Sigmoid colon (tissue), 6 donors: ENCODE measurements at regions not wholly inside any gene's neighbourhood (a gene's known extent, or its start where the extent isn't known, plus 50 kb on each side); places are given as distances from the start of the nearest gene placed in this dataset.
"Not testable (repeated sequence)": the region's sequence is repeated elsewhere in the genome, so short reads cannot be mapped to it uniquely, and the experiment has no call there.

Experiments used
- DNase-seq: peaks from one replicate; pipeline ENCODE4 v3.0.0-alpha.2; 2019
- H3K27ac ChIP-seq, 4 donors: fragments of 200-600 bp; sonication (generic); one replicate each; pipeline ENCODE4 v1.5.1; 2016 to 2019; ENCODE audit warnings: mild to moderate bottlenecking in 1 of 4
- H3K27me3 ChIP-seq, 3 donors: fragments of 200-600 bp; sonication (generic); one replicate each; pipeline ENCODE4 v1.5.1; 2019; ENCODE audit warnings: mild to moderate bottlenecking in 1 of 3
- H3K36me3 ChIP-seq, 4 donors: fragments of 200-600 bp; sonication (generic); one replicate each; pipeline ENCODE4 v1.5.1; 2016 to 2019
- H3K4me1 ChIP-seq, 4 donors: fragments of 200-600 bp; sonication (generic); one replicate each; pipeline ENCODE4 v1.5.1; 2017 to 2019
- H3K4me3 ChIP-seq, 4 donors: fragments of 200-600 bp; sonication (generic); one replicate each; pipeline ENCODE4 v1.5.1; 2017 to 2019; ENCODE audit warnings: mild to moderate bottlenecking in 2 of 4, moderate library complexity in 1 of 4
- H3K9me3 ChIP-seq, 4 donors: fragments of 200-600 bp in 3 of 4; sonication (generic) in 3 of 4; one replicate each; pipeline versions ENCODE4 v1.5.1 to v1.6.1; 2013 to 2019
- EP300 ChIP-seq, 4 donors: sonication (generic); formaldehyde crosslinking; IDR thresholded peaks; one replicate each; pipeline ENCODE4 v1.6.1; 2017; ENCODE audit warnings: antibody characterized with exemption in 4 of 4
- POLR2A ChIP-seq, 2 donors: fragments of 450-650 bp; IDR thresholded peaks; one replicate each; pipeline ENCODE4 v1.6.1; 2016; ENCODE audit warnings: antibody characterized with exemption in 2 of 2, mild to moderate bottlenecking in 2 of 2, moderate library complexity in 2 of 2
- POLR2AphosphoS5 ChIP-seq, 4 donors: sonication (generic); formaldehyde crosslinking; IDR thresholded peaks; one replicate each; pipeline ENCODE4 v1.6.1; 2017; ENCODE audit warnings: antibody characterized with exemption in 4 of 4
- WGBS, 2 donors: extraction: QIAGEN DNeasy Blood & Tissue Kit; methylation state at CpG; one replicate each; pipeline ENCODE4 v1.1.7; 2013; 5-methylcytosine and 5-hydroxymethylcytosine counted together
- intact Hi-C: fragments of 100-400 bp; cut with DNase I; formaldehyde crosslinking; loops from one replicate; pipeline ENCODE4 v1.15.1; 2023
- TF ChIP-seq, protein P1 (sequence below), 4 experiments: fragments of 450-650 bp in 3 of 4; fragments of 200-600 bp in 1 of 4; IDR thresholded peaks; one replicate each; pipeline ENCODE4 v1.5.1; 2016 to 2019; ENCODE audit warnings: antibody characterized with exemption in 4 of 4, mild to moderate bottlenecking in 3 of 4, moderate library complexity in 2 of 4
- donor health status: healthy with polysubstance abuse.
- donor health status: healthy.

DNA sequence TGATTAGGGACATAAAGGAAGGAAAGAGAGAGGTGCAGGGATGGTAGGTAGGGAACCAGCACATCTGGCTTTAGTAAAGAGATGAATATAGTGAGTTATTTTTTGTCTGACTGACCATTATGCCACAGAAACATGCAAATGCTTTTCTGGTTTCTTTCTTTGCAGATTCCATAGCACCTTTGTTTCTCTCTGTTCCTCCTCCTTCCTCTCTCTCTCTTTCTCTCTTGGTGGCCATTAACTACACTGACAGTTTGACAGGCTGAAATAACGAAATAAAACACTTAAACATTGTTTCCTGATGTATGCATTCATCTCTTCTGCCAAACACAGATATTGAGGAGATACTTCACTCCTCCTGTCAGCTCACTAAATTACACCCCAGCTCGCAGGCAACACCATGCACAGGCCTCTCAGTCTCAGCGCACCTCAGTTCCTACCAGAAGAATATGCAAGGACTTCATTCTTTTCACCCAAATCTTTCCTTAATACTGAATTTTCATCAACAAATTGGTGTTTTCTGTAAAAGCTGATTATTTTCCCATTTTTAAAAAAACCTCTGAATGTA lies 406.9 kb upstream of the SOX5 start:
- Histone ChIP-seq H3K9me3 (no peaks in the 10 kb centered on the region), H3K27ac (no peak overlapping the region), H3K4me1 (no peaks in the 10 kb centered on the region), H3K27me3 (no peaks in the 10 kb centered on the region), H3K4me3 (no peak overlapping the region), H3K36me3 (no peaks in the 10 kb centered on the region)
- 74 to 83% methylated on average over 3 of the region's 3 CpGs for WGBS, 2 donors
- DNase-seq, result no peak
- intact Hi-C loops, result no loop called here
- TF ChIP-seq POLR2AphosphoS5 (IDR thresholded peaks at IDR 0.05), result no peak

DNA sequence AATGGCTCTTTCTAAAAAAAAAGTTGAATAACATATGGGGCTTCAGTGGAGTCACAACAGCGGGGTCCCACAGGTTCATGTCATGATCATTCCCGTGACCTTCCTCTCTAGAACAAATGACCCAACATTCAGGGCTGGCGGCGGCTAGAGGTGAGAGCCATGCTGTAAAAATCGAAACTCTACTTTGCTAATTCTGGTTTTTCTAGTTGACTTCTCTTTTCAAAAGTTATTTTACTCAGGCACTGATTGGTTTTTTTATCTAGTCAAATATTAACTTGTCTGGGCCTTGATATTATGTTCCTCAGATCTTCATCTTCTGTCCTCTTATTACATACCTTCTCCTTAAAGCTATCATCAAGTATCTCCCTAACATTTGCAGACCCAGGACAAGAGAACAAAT lies 402.9 kb upstream of the SOX5 start:
- DNase-seq, result no peak
- no peaks in the 10 kb centered on the region for H3K27me3 ChIP-seq
- H3K4me3 ChIP-seq, result no peak overlapping the region
- TF ChIP-seq EP300 (IDR thresholded peaks at IDR 0.05) (no peak), POLR2A (IDR thresholded peaks at IDR 0.05) (no peak), POLR2AphosphoS5 (IDR thresholded peaks at IDR 0.05) (no peak)
- TF ChIP-seq, protein P1, sequence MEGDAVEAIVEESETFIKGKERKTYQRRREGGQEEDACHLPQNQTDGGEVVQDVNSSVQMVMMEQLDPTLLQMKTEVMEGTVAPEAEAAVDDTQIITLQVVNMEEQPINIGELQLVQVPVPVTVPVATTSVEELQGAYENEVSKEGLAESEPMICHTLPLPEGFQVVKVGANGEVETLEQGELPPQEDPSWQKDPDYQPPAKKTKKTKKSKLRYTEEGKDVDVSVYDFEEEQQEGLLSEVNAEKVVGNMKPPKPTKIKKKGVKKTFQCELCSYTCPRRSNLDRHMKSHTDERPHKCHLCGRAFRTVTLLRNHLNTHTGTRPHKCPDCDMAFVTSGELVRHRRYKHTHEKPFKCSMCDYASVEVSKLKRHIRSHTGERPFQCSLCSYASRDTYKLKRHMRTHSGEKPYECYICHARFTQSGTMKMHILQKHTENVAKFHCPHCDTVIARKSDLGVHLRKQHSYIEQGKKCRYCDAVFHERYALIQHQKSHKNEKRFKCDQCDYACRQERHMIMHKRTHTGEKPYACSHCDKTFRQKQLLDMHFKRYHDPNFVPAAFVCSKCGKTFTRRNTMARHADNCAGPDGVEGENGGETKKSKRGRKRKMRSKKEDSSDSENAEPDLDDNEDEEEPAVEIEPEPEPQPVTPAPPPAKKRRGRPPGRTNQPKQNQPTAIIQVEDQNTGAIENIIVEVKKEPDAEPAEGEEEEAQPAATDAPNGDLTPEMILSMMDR (IDR thresholded peaks at IDR 0.05), result no peak
- WGBS, 2 donors, result 86 to 91% methylated on average over 5 of the region's 5 CpGs
- H3K4me1 ChIP-seq, result no peaks in the 10 kb centered on the region
- H3K36me3 ChIP-seq, result no peaks in the 10 kb centered on the region
- no peak overlapping the region for H3K27ac ChIP-seq
- no peaks in the 10 kb centered on the region for H3K9me3 ChIP-seq
- intact Hi-C loops, result no loop called here

- H3K27ac ChIP-seq, result no peak overlapping the region
- H3K9me3 ChIP-seq, result no peaks in the 10 kb centered on the region
- DNase-seq, result no peak
- no peaks in the 10 kb centered on the region for H3K36me3 ChIP-seq
- H3K27me3 ChIP-seq, result no peaks in the 10 kb centered on the region
- TF ChIP-seq, protein P1 (IDR thresholded peaks at IDR 0.05), result no peak
- TF ChIP-seq EP300 (IDR thresholded peaks at IDR 0.05) (no peak), POLR2A (IDR thresholded peaks at IDR 0.05) (no peak), POLR2AphosphoS5 (IDR thresholded peaks at IDR 0.05) (no peak)
- intact Hi-C loops, result no loop called here
- no peak overlapping the region for H3K4me3 ChIP-seq
- 88 to 92% methylated on average over 4 of the region's 4 CpGs for WGBS, 2 donors
- no peaks in the 10 kb centered on the region for H3K4me1 ChIP-seq
Measured at GRCh38 chr12:24349051-24349799, 399.8 kb upstream of the SOX5 start.

DNA sequence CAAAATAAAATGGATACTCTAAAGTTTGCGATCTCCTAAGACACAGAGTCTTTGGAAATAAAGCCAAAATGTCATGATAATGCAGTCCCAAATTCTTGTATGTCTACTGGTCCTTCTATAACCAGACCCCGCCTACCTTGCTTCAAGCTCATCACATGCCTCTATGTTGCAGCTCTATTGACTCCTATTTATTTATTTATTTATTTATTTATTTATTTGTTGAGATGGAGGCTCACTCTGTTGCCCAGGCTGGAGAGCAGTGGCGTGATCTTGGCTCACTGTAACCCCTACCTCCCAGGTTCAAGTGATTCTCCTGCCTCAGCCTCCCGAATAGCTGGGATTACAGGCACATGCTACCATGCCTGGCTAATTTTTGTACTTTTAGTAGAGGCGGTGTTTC lies 398.7 kb upstream of the SOX5 start:
- intact Hi-C loops, DNase-seq, H3K4me3 ChIP-seq, H3K9me3 ChIP-seq, H3K36me3 ChIP-seq, H3K27ac ChIP-seq, H3K27me3 ChIP-seq, H3K4me1 ChIP-seq: not testable (repeated sequence)
- WGBS, 2 donors, result 84 to 86% methylated on average over 5 of the region's 5 CpGs

GRCh38 chr12:24328261-24328660 lies 378.8 kb upstream of the SOX5 start:
- DNase-seq, result no peak

More at GRCh38 chr12:24328261-24328660, 378.8 kb upstream of the SOX5 start:
- Histone ChIP-seq H3K4me1 (no peaks in the 10 kb centered on the region), H3K9me3 (no peaks in the 10 kb centered on the region), H3K27ac (no peak overlapping the region), H3K4me3 (no peak overlapping the region), H3K36me3 (no peaks in the 10 kb centered on the region), H3K27me3 (no peaks in the 10 kb centered on the region)
- TF ChIP-seq POLR2A (IDR thresholded peaks at IDR 0.05) (no peak), EP300 (IDR thresholded peaks at IDR 0.05) (no peak), POLR2AphosphoS5 (IDR thresholded peaks at IDR 0.05) (no peak)
- TF ChIP-seq, protein P1 (IDR thresholded peaks at IDR 0.05), result no peak
- intact Hi-C loops, result no loop called here
